ENCODE measurements at regions not wholly inside any gene's neighbourhood (a gene's known extent, or its start where the extent isn't known, plus 50 kb on each side); places are given as distances from the start of the nearest gene placed in this dataset.

DNA sequence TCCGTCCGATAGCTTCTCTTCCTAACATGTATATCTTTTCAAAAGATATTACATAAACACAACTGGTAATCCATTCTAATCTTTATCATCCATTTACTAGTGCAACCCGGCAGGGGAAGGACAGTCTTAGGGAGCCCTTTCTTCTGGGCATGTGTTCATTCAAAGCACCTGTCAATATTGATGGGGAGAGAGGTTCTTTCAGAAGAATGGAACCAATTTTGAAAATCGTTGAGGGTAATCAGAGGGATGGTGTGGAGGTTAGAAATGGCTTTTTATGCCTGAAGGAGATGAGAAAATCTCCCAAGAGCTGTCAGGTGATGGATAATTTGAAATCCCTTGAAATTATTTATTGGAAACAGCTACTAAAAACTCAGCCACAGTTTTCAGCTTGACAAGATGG lies 561.9 kb upstream of the DCC start:
- no peak for DNase-seq
- TF ChIP-seq, protein P1, sequence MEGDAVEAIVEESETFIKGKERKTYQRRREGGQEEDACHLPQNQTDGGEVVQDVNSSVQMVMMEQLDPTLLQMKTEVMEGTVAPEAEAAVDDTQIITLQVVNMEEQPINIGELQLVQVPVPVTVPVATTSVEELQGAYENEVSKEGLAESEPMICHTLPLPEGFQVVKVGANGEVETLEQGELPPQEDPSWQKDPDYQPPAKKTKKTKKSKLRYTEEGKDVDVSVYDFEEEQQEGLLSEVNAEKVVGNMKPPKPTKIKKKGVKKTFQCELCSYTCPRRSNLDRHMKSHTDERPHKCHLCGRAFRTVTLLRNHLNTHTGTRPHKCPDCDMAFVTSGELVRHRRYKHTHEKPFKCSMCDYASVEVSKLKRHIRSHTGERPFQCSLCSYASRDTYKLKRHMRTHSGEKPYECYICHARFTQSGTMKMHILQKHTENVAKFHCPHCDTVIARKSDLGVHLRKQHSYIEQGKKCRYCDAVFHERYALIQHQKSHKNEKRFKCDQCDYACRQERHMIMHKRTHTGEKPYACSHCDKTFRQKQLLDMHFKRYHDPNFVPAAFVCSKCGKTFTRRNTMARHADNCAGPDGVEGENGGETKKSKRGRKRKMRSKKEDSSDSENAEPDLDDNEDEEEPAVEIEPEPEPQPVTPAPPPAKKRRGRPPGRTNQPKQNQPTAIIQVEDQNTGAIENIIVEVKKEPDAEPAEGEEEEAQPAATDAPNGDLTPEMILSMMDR (IDR thresholded peaks at IDR 0.05; ENCODE audit: low read length) = no peak
- TF ChIP-seq EZH2phosphoT487 (IDR thresholded peaks at IDR 0.05; ENCODE audit: low read length) (no peak), EZH2 (optimal IDR thresholded peaks at IDR 0.05; ENCODE audit: low read depth, low read length) (no peak)

DNA sequence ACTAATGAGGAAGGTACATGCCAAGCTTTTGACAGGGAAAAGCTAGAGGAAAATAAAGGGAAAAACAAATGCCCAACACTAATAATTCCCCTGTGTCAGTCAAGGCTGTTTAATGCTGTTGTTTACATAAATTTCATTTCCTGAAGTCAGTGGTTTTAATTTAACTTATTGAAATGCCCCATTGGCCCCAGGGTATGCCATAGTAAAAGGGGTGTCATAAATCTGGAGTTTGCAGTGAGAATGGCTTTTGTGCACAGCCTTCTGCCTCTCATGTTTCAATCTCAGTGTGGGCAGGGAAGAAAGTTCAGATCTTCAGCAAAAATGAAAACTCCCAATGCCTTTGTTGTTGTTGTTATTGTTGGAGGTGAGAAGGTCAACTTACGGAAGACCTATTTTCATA lies 550.1 kb upstream of the DCC start:
- no peaks in the 10 kb centered on the region for H3K9me2 ChIP-seq (replicated peaks; ENCODE audit: insufficient read depth, low read length)
- H3K79me2 ChIP-seq (ENCODE audit: low read length) = no peaks in the 10 kb centered on the region
- H3K4me1 ChIP-seq (ENCODE audit: low read length) = no peaks in the 10 kb centered on the region
- TF ChIP-seq, protein P1 (IDR thresholded peaks at IDR 0.05; ENCODE audit: low read length) = no peak
- TF ChIP-seq EZH2phosphoT487 (IDR thresholded peaks at IDR 0.05; ENCODE audit: low read length) (no peak), EZH2 (optimal IDR thresholded peaks at IDR 0.05; ENCODE audit: low read depth, low read length) (no peak)
- H3K36me3 ChIP-seq (replicated peaks; ENCODE audit: insufficient read depth, low read length) = no peaks in the 10 kb centered on the region
- no peaks in the 10 kb centered on the region for H3K27me3 ChIP-seq (replicated peaks; ENCODE audit: insufficient read depth, low read length)
- no peak overlapping the region for H3K9ac ChIP-seq (ENCODE audit: low read length)
- H4K20me1 ChIP-seq (ENCODE audit: insufficient read depth, low read length) = no peaks in the 10 kb centered on the region
- H3F3A ChIP-seq (ENCODE audit: insufficient read depth, low read length) = no peaks in the 10 kb centered on the region
- no peaks in the 10 kb centered on the region for H3K9me3 ChIP-seq (replicated peaks; ENCODE audit: insufficient read depth, low read length)
- no peak for DNase-seq
- no peak overlapping the region for H3K27ac ChIP-seq (ENCODE audit: low read length)
- H3K4me2 ChIP-seq (ENCODE audit: low read depth, low read length) = no peak overlapping the region
- H2AFZ ChIP-seq (ENCODE audit: low read length) = no peak overlapping the region
- H3K4me3 ChIP-seq (ENCODE audit: low read length) = no peak overlapping the region

More for the DNA sequence above, 561.9 kb upstream of the DCC start:
- H3K9ac ChIP-seq (ENCODE audit: low read length) = no peak overlapping the region
- H3K9me2 ChIP-seq (replicated peaks; ENCODE audit: insufficient read depth, low read length) = no peaks in the 10 kb centered on the region
- H3K27ac ChIP-seq (ENCODE audit: low read length) = no peak overlapping the region
- H3K79me2 ChIP-seq (ENCODE audit: low read length) = no peaks in the 10 kb centered on the region
- no peak overlapping the region for H3K4me2 ChIP-seq (ENCODE audit: low read depth, low read length)
- no peaks in the 10 kb centered on the region for H3K27me3 ChIP-seq (replicated peaks; ENCODE audit: insufficient read depth, low read length)
- H3K4me1 ChIP-seq (ENCODE audit: low read length) = no peaks in the 10 kb centered on the region
- H3K9me3 ChIP-seq (replicated peaks; ENCODE audit: insufficient read depth, low read length) = no peaks in the 10 kb centered on the region
- no peaks in the 10 kb centered on the region for H3F3A ChIP-seq (ENCODE audit: insufficient read depth, low read length)
- no peaks in the 10 kb centered on the region for H4K20me1 ChIP-seq (ENCODE audit: insufficient read depth, low read length)
- H3K36me3 ChIP-seq (replicated peaks; ENCODE audit: insufficient read depth, low read length) = no peaks in the 10 kb centered on the region
- no peak overlapping the region for H3K4me3 ChIP-seq (ENCODE audit: low read length)
- no peak overlapping the region for H2AFZ ChIP-seq (ENCODE audit: low read length)

GRCh38 chr18:51801514-51801913 lies 538.5 kb upstream of the DCC start:
- Histone ChIP-seq H3K4me2 (ENCODE audit: low read depth, low read length) (no peak overlapping the region), H3K36me3 (replicated peaks; ENCODE audit: insufficient read depth, low read length) (no peaks in the 10 kb centered on the region), H3K9ac (ENCODE audit: low read length) (no peak overlapping the region), H3K27me3 (replicated peaks; ENCODE audit: insufficient read depth, low read length) (no peaks in the 10 kb centered on the region), H3K4me3 (ENCODE audit: low read length) (no peak overlapping the region), H2AFZ (ENCODE audit: low read length) (no peak overlapping the region), H3K27ac (ENCODE audit: low read length) (no peak overlapping the region), H3K79me2 (ENCODE audit: low read length) (no peaks in the 10 kb centered on the region), H3K9me3 (replicated peaks; ENCODE audit: insufficient read depth, low read length) (no peaks in the 10 kb centered on the region), H3F3A (ENCODE audit: insufficient read depth, low read length) (no peaks in the 10 kb centered on the region), H3K4me1 (ENCODE audit: low read length) (peaks cover 4% of the 10 kb centered on the region), H4K20me1 (ENCODE audit: insufficient read depth, low read length) (no peaks in the 10 kb centered on the region), H3K9me2 (replicated peaks; ENCODE audit: insufficient read depth, low read length) (no peaks in the 10 kb centered on the region)
- TF ChIP-seq, protein P1 (IDR thresholded peaks at IDR 0.05; ENCODE audit: low read length) = no peak
- TF ChIP-seq EZH2 (optimal IDR thresholded peaks at IDR 0.05; ENCODE audit: low read depth, low read length) (no peak), EZH2phosphoT487 (IDR thresholded peaks at IDR 0.05; ENCODE audit: low read length) (no peak)
- no peak for DNase-seq
